ENCODE measurements at regions not wholly inside any gene's neighbourhood (a gene's known extent, or its start where the extent isn't known, plus 50 kb on each side); places are given as distances from the start of the nearest gene placed in this dataset.
A peak's percentile ranks its signal among the peaks of the same experiment; 100 is the strongest.

GRCh38 chr11:91115116-91115515 is 892.3 kb upstream of the CHORDC1 start:
- no peak for DNase-seq (ENCODE audit: low read depth)
- H3K4me3 ChIP-seq (ENCODE audit: low read length), result no peak overlapping the region
- TF ChIP-seq CTCF (IDR thresholded peaks at IDR 0.05; ENCODE audit: insufficient read depth, low read depth, low read length, missing control alignments), result no peak

GRCh38 chr11:91104237-91104636 is 881.4 kb upstream of the CHORDC1 start:
- DNase-seq (ENCODE audit: low read depth), result peak; percentile 76
- no peak overlapping the region for H3K4me3 ChIP-seq (ENCODE audit: low read length)
- no peak for TF ChIP-seq CTCF (IDR thresholded peaks at IDR 0.05; ENCODE audit: insufficient read depth, low read depth, low read length, missing control alignments)

GRCh38 chr11:91100427-91100826 is 877.6 kb upstream of the CHORDC1 start:
- peak; percentile 15 for DNase-seq (ENCODE audit: low read depth)
- no peak for TF ChIP-seq CTCF (IDR thresholded peaks at IDR 0.05; ENCODE audit: insufficient read depth, low read depth, low read length, missing control alignments)
- H3K4me3 ChIP-seq (ENCODE audit: low read length), result no peak overlapping the region

GRCh38 chr11:91097083-91097482 is 874.2 kb upstream of the CHORDC1 start:
- DNase-seq (ENCODE audit: low read depth), result no peak
- no peak for TF ChIP-seq CTCF (IDR thresholded peaks at IDR 0.05; ENCODE audit: insufficient read depth, low read depth, low read length, missing control alignments)
- H3K4me3 ChIP-seq (ENCODE audit: low read length), result no peak overlapping the region

- H3K4me3 ChIP-seq (ENCODE audit: low read length), result no peak overlapping the region
- no peak for DNase-seq (ENCODE audit: low read depth)
- no peak for TF ChIP-seq CTCF (IDR thresholded peaks at IDR 0.05; ENCODE audit: insufficient read depth, low read depth, low read length, missing control alignments)
Observed at GRCh38 chr11:91093141-91093540, 870.3 kb upstream of the CHORDC1 start.

GRCh38 chr11:91091563-91091962 is 868.7 kb upstream of the CHORDC1 start:
- TF ChIP-seq CTCF (IDR thresholded peaks at IDR 0.05; ENCODE audit: insufficient read depth, low read depth, low read length, missing control alignments), result no peak

GRCh38 chr11:91086028-91086427 is 863.2 kb upstream of the CHORDC1 start:
- DNase-seq (ENCODE audit: low read depth), result peak; percentile 43
- H3K4me3 ChIP-seq (ENCODE audit: low read length), result no peak overlapping the region
- no peak for TF ChIP-seq CTCF (IDR thresholded peaks at IDR 0.05; ENCODE audit: insufficient read depth, low read depth, low read length, missing control alignments)

More at GRCh38 chr11:91091563-91091962, 868.7 kb upstream of the CHORDC1 start:
- no peak for DNase-seq (ENCODE audit: low read depth)
- no peak overlapping the region for H3K4me3 ChIP-seq (ENCODE audit: low read length)

Measured in epithelial cell of esophagus (primary cell).